LNCAP (cell line): ENCODE measurements at regions not wholly inside any gene's neighbourhood (a gene's known extent, or its start where the extent isn't known, plus 50 kb on each side); places are given as distances from the start of the nearest gene placed in this dataset.

ENCODE experiments used
- CTCF ChIP-seq: fragments of 450-650 bp; IDR thresholded peaks from 2 replicates; pipeline ENCODE4 v1.5.1; 2017; ENCODE audit warnings: mild to moderate bottlenecking

- TF ChIP-seq CTCF: no peak
Observed at GRCh38 chr3:124144035-124144814, 152.3 kb upstream of the ROPN1 start.

GRCh38 chr3:124147429-124147828, 155.5 kb upstream of the ROPN1 start:
- TF ChIP-seq CTCF: no peak

GRCh38 chr3:124147946-124148345, 156.0 kb upstream of the ROPN1 start:
- TF ChIP-seq CTCF: no peak

GRCh38 chr3:124149081-124149480, 157.2 kb upstream of the ROPN1 start:
- no peak for TF ChIP-seq CTCF

- no peak for TF ChIP-seq CTCF
Observed at GRCh38 chr3:124149771-124150170, 157.8 kb upstream of the ROPN1 start.

GRCh38 chr3:124156866-124157712, 165.2 kb upstream of the ROPN1 start:
- TF ChIP-seq CTCF: no peak

GRCh38 chr3:124157748-124158147, 165.8 kb upstream of the ROPN1 start:
- TF ChIP-seq CTCF: no peak
